Dendritic cell treated with granulocyte-macrophage colony-stimulating factor and Interleukin-4, amounts not matched to agents 40 ng/mL and 50 ng/mL, for 4 days (primary cell): ENCODE measurements at regions not wholly inside any gene's neighbourhood (a gene's known extent, or its start where the extent isn't known, plus 50 kb on each side); places are given as distances from the start of the nearest gene placed in this dataset.

ENCODE experiments used
- H3K27ac Mint-ChIP-seq: one replicate; pipeline ENCODE4 v1.8.0; 2022; ENCODE audit warnings: mild to moderate bottlenecking, mixed read lengths
- H3K27me3 Mint-ChIP-seq: one replicate; pipeline ENCODE4 v1.8.0; 2022; ENCODE audit warnings: mild to moderate bottlenecking, mixed read lengths
- H3K36me3 Mint-ChIP-seq: one replicate; pipeline ENCODE4 v1.8.0; 2022; ENCODE audit warnings: low read depth, mixed read lengths
- H3K4me1 Mint-ChIP-seq: one replicate; pipeline ENCODE4 v1.8.0; 2022; ENCODE audit warnings: low read depth, mixed read lengths
- H3K4me3 Mint-ChIP-seq: one replicate; pipeline ENCODE4 v1.8.0; 2022; ENCODE audit warnings: mild to moderate bottlenecking, moderate library complexity, mixed read lengths
- H3K9me3 Mint-ChIP-seq: one replicate; pipeline ENCODE4 v1.8.0; 2022; ENCODE audit warnings: mixed read lengths
- intact Hi-C: fragments of 100-400 bp; cut with micrococcal nuclease; formaldehyde crosslinking; loops from one replicate; pipeline ENCODE4 v1.15.0; 2022

DNA sequence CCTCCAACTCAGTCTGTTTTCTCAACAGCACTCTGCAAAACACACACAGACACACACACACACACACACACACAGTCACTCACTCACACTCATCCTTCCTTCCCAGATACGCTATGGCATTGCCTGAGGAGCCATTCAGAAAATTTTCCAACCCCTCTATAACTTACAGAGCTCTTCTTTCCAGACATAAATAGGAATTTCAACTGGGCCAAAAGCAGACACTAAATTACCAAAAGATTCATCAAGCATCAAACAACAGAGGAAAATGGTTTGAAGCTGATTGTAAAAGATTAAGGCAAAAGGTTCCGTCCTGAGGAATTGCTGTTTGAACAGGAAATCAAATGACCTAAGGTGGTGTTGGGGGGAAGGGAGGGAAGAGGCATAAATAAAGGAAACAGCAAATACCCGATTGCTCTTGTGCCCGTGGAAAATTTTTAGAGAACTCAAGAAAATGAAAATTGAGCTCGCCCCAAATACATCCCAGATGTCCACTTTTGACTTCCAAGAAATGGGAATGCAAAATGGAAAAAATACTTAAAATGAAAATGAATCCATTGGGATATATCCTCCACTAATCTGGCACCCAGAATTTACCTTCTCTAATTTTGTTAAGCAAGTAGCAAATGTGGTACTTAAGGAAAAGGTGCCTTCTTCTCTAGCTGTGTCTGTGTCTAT lies 183.6 kb downstream of the QDPR start:
- H3K36me3 Mint-ChIP-seq: no peaks in the 10 kb centered on the region
- H3K4me1 Mint-ChIP-seq: peaks cover 5% of the 10 kb centered on the region
- no peak overlapping the region for H3K27ac Mint-ChIP-seq
- intact Hi-C loops: loop anchor here (5.0 kb wide), 1 partner anchor 1036 kb away; no protein-coding TSS in a partner anchor
- H3K9me3 Mint-ChIP-seq: no peaks in the 10 kb centered on the region
- H3K27me3 Mint-ChIP-seq: no peaks in the 10 kb centered on the region
- H3K4me3 Mint-ChIP-seq: no peak overlapping the region

DNA sequence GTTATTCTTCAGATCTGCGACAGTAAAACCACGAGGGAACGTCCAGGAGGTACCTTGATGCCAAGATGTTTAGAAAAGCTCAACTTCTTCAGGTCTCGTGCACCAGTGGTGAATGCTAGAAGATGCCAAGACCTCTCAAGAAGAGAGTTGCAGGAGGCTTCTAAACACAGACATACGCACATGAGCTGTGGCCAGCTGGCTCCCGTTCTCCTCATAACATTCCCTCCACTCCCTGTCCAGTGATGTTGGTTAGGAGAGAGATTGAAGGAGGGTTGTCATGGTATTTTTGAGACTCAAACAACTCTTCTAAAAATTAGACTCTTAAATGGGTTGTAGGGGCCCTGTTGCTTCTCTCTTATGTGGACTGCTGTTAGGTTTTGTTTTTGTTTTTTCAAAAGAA lies 184.3 kb downstream of the QDPR start:
- Mint-ChIP-seq H3K9me3 (no peaks in the 10 kb centered on the region), H3K27ac (no peak overlapping the region), H3K27me3 (no peaks in the 10 kb centered on the region), H3K4me3 (no peak overlapping the region), H3K36me3 (no peaks in the 10 kb centered on the region), H3K4me1 (peaks cover 5% of the 10 kb centered on the region)
- intact Hi-C loops: loop anchor here (5.0 kb wide), 1 partner anchor 1035 kb away; no protein-coding TSS in a partner anchor

DNA sequence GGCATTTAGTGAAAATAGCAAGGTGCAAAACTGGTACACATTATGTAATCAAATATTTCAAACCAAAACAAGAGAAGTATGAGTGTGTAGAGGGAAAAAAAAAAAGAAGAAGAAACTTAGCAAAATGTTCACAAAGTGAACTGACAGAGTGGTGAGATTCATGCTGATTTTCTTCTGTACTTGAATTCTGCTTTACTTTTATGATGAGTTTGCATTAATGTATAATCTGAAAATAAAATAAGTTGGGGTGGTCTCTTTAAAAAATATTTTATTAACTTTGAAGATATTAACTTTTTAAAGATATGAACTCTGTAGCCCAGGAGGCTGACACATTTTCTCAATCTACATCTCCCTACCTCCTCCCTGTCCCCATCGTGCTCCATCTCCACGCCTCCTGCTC lies 185.1 kb downstream of the QDPR start:
- no peaks in the 10 kb centered on the region for H3K27me3 Mint-ChIP-seq
- H3K4me1 Mint-ChIP-seq: peaks cover 5% of the 10 kb centered on the region

DNA sequence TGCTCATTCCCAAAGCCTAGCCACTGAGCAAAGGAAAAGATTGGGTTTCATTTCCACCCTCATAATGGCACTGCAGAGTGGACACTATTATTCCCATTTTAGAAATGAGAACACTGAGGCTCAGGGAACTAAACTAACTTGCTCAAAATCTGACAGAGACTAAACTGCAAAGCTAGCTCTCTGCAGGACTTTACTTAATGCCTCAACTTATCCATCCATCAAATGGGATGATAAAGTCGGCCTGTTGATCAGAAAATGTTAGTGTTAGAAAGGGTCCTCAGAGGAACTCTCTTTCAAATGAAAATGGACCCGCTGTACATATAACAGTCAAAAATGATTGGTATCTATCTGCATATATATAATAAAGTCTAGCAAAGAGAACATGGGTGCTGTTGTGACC lies 186.8 kb downstream of the QDPR start:
- Mint-ChIP-seq H3K27ac (no peak overlapping the region), H3K4me3 (no peak overlapping the region), H3K9me3 (no peaks in the 10 kb centered on the region), H3K4me1 (peaks cover 12% of the 10 kb centered on the region), H3K27me3 (no peaks in the 10 kb centered on the region), H3K36me3 (no peaks in the 10 kb centered on the region)
- intact Hi-C loops: loop anchor here (5.0 kb wide), 1 partner anchor 1033 kb away; no protein-coding TSS in a partner anchor

More for the DNA sequence above, 185.1 kb downstream of the QDPR start:
- Mint-ChIP-seq H3K4me3 (no peak overlapping the region), H3K27ac (no peak overlapping the region), H3K36me3 (no peaks in the 10 kb centered on the region), H3K9me3 (no peaks in the 10 kb centered on the region)
- intact Hi-C loops: loop anchor here (5.0 kb wide), 1 partner anchor 1034 kb away; no protein-coding TSS in a partner anchor

DNA sequence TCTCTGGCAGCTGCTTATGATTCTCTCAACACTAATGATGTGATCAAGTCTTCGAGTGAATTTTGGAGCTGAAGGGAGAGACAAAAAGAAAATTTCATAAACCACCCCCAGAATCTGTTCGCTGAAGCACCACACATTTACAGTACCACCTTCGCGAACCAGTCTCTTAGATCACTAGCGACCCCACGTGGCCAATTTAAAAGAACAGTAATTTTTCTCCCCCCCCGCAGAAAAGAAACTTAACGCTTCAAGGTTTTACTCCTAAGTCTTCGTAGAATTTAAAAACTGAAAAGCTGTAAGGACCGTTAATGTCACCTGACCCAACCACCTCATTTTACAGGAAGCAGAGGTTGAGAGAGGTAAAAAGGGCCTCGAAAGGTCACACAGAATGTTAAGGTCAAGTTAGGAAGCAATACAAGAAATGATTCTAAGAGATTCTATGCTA lies 187.5 kb downstream of the QDPR start:
- intact Hi-C loops: loop anchor here (5.0 kb wide), 1 partner anchor 532 kb away; no protein-coding TSS in a partner anchor
- Mint-ChIP-seq H3K27me3 (peaks cover 2% of the 10 kb centered on the region), H3K9me3 (no peaks in the 10 kb centered on the region), H3K27ac (no peak overlapping the region), H3K4me1 (peaks cover 12% of the 10 kb centered on the region), H3K4me3 (no peak overlapping the region), H3K36me3 (no peaks in the 10 kb centered on the region)

DNA sequence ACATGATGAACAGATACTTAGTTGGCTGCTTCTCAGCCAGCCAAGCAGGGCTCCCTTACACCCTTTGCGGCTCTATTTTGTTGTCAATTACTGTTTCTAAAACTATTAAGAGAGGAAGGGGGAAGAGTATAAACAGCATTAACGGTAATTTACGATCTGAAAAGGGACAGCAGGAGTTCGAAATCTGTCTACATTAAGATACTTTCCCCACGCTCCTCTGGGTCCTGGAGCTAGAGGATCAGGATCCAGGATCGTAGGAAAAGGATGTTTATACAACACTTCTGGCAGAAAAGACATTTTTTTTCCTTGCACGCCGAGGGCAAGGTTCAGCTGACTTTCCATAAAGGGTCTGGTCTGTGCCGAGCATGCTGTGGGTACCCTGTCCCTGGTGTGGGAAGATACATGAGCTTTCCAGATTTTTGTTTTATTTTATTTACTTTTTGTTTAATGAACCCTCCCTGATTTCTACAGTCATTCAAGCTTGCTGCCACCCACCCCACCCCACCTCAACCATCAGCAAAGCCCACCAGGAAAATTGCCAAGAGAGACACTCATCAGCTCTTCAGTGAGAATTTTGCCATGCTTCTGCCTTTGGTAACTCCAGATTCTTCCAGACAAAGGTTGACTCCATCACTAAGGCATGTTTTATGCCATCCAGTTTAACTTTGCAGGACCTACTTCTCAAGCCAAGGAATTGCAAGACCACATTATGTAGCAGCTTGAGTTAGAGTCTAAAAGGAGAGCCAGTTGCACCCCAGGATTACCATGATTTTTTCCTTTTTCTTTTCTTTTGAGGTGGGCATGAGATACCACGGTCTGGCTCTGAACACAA lies 188.1 kb downstream of the QDPR start:
- Mint-ChIP-seq H3K4me1 (peaks cover 12% of the 10 kb centered on the region), H3K4me3 (no peak overlapping the region), H3K36me3 (no peaks in the 10 kb centered on the region), H3K9me3 (no peaks in the 10 kb centered on the region), H3K27ac (no peak overlapping the region), H3K27me3 (peaks cover 2% of the 10 kb centered on the region)
- intact Hi-C loops: loop anchor here (5.0 kb wide), 1 partner anchor 531 kb away; no protein-coding TSS in a partner anchor

DNA sequence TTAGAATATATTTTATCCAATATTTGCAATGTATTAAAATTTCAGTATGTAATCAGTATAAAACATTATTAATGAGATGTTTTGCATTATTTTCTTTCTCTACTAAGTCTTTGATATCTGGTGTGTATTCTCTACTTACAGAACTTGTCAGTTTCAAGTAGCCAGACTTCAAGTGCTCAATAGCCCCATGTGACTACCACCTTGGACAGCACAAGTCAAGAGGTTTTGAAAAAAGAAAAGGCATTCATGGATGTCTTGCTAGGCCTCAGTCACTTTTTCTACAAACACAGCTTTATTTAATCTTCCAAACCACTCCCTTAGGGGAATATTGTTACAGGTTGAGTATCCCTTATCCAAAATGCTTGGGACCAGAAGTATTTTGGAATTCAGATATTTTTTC lies 189.4 kb downstream of the QDPR start:
- H3K27me3 Mint-ChIP-seq: peaks cover 2% of the 10 kb centered on the region
- H3K27ac Mint-ChIP-seq: no peak overlapping the region
- H3K36me3 Mint-ChIP-seq: no peaks in the 10 kb centered on the region
- no peak overlapping the region for H3K4me3 Mint-ChIP-seq
- intact Hi-C loops: loop anchor here (5.0 kb wide), 1 partner anchor 530 kb away; no protein-coding TSS in a partner anchor
- no peaks in the 10 kb centered on the region for H3K9me3 Mint-ChIP-seq
- peaks cover 12% of the 10 kb centered on the region for H3K4me1 Mint-ChIP-seq

DNA sequence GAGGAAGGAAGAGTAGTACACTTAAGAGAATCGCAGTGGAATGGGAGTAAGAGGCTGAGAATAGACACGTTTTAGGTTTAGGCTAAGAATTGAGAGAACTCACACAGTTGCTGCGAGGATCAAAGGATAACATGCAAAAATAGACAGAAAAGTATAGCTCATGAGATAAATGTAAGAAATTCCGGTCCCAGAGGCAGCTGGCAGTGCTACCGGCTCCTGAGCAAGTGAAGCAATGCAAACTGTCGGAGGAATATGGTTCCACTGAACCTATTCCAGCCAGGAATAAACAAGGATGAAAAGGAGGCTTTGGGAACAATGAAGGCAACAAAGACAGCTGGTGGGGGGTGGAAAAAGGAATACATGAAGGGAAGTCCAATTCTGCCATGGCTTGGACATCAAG lies 191.8 kb downstream of the QDPR start:
- intact Hi-C loops: loop anchor here (5.0 kb wide), 1 partner anchor 528 kb away; no protein-coding TSS in a partner anchor
- Mint-ChIP-seq H3K4me1 (peaks cover 12% of the 10 kb centered on the region), H3K27ac (no peak overlapping the region), H3K9me3 (no peaks in the 10 kb centered on the region), H3K36me3 (no peaks in the 10 kb centered on the region), H3K27me3 (peaks cover 2% of the 10 kb centered on the region), H3K4me3 (no peak overlapping the region)

DNA sequence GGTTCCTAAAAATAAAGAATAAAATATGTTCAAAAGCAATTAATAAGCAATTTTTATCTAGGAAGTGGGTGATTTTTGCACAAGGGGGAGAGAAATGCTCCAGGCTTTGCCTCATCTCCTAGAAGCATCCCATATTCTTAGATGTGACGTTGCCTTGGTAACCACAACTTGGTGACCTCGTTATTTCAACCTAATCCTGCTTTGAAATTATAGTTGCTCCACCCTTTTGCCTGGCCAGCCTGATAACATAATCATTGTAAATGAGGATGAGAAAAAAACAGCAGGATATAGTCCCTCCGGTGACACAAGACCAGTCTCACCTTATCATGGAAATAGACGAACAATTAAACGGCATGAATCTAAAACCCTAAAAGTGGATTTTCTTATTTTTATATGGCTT lies 194.4 kb downstream of the QDPR start:
- Mint-ChIP-seq H3K36me3 (no peaks in the 10 kb centered on the region), H3K27me3 (peaks cover 2% of the 10 kb centered on the region), H3K27ac (no peak overlapping the region), H3K4me1 (peaks cover 7% of the 10 kb centered on the region), H3K9me3 (no peaks in the 10 kb centered on the region), H3K4me3 (no peak overlapping the region)
- intact Hi-C loops: no loop called here

DNA sequence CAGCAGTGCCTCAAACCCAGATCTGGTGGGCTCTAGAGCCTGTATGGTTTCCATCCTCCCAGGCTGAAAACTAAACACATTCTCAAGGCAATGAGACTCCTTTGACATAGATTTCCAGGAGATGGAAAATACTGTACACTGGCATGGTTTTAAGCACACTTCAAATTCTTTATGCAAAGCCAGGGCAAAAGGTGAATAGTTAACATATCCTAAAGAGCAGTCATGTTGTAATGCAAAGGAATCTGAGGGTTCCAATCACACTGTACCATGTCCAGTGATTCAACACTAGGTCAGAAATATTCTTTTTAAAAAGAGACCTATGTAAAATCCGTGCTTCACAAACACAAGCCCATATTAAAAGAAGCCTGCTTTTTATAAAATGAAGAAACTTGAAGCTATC lies 195.3 kb downstream of the QDPR start:
- Mint-ChIP-seq H3K27ac (no peak overlapping the region), H3K4me3 (no peak overlapping the region), H3K27me3 (peaks cover 4% of the 10 kb centered on the region), H3K36me3 (no peaks in the 10 kb centered on the region), H3K9me3 (no peaks in the 10 kb centered on the region), H3K4me1 (peaks cover 7% of the 10 kb centered on the region)
- intact Hi-C loops: no loop called here

DNA sequence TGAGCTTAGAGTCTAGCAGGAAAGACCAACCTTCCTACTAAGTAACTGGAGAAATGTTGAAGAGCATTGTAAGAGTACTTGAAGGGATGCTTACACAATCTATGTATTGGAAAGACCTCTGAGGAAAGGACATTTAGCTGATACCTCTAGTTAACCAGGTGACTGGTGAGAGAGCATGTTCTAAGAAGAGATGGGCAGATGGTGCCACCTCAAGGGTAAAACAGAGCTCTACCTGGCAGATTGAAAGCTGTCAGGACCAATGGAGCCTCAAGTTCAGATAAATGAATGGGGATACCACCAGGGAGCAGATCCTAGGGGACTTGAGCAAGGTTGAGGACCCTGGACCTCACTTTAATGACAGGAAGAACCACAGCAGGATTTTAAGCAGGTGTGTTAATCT lies 196.4 kb downstream of the QDPR start:
- Mint-ChIP-seq H3K27ac (no peak overlapping the region), H3K9me3 (no peaks in the 10 kb centered on the region), H3K4me3 (no peak overlapping the region), H3K4me1 (peaks cover 4% of the 10 kb centered on the region), H3K36me3 (no peaks in the 10 kb centered on the region), H3K27me3 (peaks cover 4% of the 10 kb centered on the region)
- intact Hi-C loops: no loop called here

DNA sequence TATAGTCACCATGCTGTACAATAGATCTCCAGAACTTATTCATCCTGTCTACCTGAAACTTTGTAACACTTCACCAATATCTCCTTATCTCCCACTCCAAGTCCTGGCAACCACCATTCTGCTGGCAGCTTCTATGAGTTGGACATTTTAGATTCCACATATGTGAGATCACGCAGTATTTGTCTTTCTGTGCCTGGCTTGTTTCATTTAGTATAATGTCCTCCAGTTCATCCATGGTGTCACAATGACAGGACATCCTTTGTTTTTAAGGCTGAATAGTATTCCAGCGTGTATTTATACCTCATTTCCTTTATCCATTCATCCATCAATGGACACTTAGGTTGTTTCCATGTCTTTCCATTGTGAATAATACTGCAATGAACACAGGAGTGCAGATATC lies 198.7 kb downstream of the QDPR start:
- Mint-ChIP-seq H3K4me1 (no peaks in the 10 kb centered on the region), H3K9me3 (no peaks in the 10 kb centered on the region), H3K27ac (no peak overlapping the region), H3K27me3 (peaks cover 5% of the 10 kb centered on the region), H3K4me3 (no peak overlapping the region), H3K36me3 (no peaks in the 10 kb centered on the region)
- intact Hi-C loops: no loop called here

DNA sequence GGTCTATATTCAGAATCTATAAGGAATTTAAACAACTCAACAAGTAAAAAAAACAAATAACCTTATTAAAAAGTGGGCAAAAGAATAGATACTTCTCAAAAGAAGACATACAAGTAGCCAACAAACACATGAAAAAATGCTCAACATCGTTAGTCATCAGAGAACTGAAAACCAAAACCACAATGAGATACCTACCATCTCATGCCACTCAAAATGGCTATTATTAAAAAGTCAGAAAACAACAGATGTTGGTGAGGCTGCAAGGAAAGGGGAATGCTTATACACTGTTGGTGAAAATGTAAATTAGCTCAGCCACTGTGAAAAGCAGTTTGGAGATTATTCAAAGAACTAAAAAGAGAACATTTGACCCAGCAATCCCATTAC lies 201.6 kb downstream of the QDPR start:
- no peak overlapping the region for H3K4me3 Mint-ChIP-seq
- H3K27ac Mint-ChIP-seq: no peak overlapping the region
- H3K27me3 Mint-ChIP-seq: peaks cover 5% of the 10 kb centered on the region
- no peaks in the 10 kb centered on the region for H3K36me3 Mint-ChIP-seq
- H3K9me3 Mint-ChIP-seq: no peaks in the 10 kb centered on the region
- H3K4me1 Mint-ChIP-seq: no peaks in the 10 kb centered on the region
- intact Hi-C loops: no loop called here

DNA sequence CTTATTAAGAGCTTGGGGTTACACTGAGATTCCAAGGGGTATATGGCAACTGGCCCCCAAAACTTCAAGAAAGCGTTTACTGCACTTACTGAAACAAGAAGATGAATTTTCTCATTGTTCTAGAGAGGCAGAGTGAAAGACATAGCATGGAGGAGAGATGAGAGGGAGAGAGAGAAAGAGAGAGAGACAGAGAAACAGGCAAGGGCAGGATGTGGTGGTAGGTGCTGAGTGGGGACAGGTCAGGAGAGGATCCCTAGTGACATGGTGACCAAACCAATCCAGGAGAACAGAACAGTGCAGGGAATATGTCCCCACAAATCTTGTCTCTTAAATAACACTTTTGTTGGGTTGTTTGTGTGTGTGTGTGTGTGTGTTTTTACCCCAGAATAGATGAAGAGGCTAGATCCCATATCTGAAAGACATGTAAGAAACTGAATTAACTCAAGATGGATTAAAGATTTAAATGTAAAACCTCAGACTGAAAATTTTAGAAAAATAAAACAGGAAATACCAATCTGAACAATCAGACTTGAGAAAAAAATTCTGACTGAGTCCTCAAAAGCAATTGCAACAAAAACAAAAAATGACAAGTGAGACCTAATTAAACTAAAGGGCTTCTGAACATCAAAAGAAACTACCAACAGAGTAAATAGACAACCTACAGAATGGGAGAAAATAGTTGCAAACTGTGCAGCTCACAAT lies 202.2 kb downstream of the QDPR start:
- no peaks in the 10 kb centered on the region for H3K36me3 Mint-ChIP-seq
- H3K27ac Mint-ChIP-seq: no peak overlapping the region
- no peaks in the 10 kb centered on the region for H3K9me3 Mint-ChIP-seq
- H3K27me3 Mint-ChIP-seq: peaks cover 5% of the 10 kb centered on the region
- intact Hi-C loops: no loop called here
- H3K4me3 Mint-ChIP-seq: no peak overlapping the region
- H3K4me1 Mint-ChIP-seq: no peaks in the 10 kb centered on the region
